ENCODE measurements at regions not wholly inside any gene's neighbourhood (a gene's known extent, or its start where the extent isn't known, plus 50 kb on each side); places are given as distances from the start of the nearest gene placed in this dataset.

DNA sequence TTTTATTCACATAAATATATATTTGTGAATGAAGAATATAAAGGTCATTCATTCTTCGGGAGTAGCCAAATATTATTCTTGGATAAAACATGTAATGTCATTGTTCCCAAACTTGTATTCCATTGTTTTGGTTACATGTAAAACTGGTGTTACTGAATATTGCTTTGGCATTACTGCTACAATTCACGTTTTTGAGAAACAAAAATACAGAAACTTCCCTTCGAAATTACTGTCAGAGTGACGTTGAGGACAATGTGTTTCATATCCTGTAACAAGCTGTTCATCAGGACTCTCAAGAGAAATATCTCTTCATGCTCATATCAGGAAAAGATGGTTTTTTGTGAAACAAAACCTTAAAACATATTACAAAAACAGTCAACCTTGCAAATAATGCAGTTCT is 258.9 kb upstream of the DDX53 start:
- no peak for TF ChIP-seq CTCF (IDR thresholded peaks at IDR 0.05)
- no peak for TF ChIP-seq POLR2AphosphoS5 (IDR thresholded peaks at IDR 0.05)

Measured in prostate gland (tissue), 2 donors.